ENCODE measurements at regions not wholly inside any gene's neighbourhood (a gene's known extent, or its start where the extent isn't known, plus 50 kb on each side); places are given as distances from the start of the nearest gene placed in this dataset.
A peak's percentile ranks its signal among the peaks of the same experiment; 100 is the strongest.

DNA sequence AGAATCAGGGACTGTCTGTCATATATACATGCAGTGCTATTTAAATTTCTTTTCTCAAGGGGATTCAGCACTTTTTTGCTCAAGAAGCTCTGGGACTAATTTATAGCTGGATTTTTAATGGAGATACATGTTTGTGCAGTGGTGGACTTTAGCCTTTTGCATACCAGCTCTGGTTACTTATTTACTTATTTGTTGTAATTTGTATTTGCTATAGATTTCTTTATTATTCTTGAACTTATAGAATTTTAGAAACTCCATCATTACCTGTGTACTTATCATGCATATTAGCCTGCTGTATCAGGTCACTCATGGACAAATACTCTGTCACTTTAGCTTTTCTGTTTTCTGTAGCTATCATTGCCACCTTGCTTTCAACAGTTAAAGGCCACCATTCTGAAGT is 1296.9 kb upstream of the TMPRSS15 start:
- DNase-seq: no peak

DNA sequence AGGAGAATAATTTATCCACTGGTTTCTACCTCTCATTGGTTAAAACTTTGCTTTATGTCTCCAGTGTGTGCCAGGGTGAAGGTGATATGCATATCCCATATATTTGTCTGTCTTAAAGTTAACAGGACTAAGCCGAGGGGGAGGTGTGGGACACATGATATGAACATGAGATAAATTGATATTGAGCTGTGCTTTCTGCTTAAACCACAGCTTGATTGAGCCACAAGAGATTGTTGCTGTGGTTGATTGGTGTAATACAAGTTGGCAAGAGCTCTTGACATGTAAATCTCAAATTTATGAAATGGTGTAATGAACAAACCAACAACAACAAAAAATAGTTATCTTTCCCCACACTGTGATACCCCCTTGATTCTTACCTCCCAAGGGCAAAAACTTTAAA is 1295.5 kb upstream of the NCAM2 start:
- no peak for DNase-seq

DNA sequence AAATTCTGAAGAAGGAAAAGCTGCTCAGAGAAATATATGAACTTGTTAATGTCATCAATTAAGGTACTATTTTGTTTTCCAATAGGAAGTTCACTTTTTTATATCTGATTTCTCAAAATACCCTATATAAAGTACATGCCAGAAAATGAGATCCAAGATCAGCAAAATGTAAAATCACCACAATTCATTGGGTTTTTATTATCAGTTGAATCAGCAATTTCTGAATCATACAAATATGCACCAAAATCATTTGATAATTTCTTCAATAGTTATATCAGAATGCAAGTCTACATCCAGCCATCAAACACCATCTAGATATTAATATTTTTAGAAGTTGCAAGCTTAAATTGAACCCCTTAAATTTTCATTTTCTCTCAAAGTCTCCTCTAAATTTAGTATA is 1293.4 kb upstream of the NCAM2 start:
- no peak for DNase-seq

DNA sequence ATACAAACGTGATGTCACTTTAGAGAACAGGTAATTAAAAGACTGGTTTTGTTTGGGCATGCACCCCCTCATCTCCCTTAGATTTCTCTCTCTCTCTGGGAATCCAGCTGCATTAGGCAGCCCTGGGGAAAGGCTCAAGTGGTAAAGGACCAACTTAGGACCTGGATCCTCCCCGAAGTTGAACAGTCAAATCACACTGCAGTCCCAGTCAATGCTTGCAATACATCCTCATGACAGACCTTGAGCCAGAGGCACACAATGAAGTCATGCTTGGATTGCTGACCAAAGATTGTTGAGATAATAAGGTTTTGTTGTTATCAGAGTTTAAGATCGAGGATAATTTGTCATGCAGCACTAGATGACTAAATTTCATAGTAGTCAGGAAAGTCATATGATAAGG is 1285.8 kb upstream of the NCAM2 start:
- DNase-seq: no peak

DNA sequence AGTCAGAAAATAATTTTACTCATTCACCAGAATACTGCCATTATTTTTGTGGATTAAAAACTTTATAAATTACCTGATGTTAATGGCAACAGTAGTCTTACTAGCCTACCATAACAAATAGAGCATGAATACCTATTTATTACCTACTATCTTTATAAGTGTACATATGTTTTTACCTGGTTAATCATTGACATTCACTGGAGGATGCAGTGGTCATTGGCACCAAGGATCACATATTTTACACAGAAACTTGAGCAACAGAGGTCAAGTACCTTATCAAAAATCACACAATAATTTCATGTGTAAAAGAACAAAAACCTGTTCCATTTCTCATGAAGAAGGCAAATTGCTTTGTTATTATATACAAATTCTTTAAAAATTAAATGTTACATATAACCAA is 1284.9 kb upstream of the NCAM2 start:
- no peak for DNase-seq

DNA sequence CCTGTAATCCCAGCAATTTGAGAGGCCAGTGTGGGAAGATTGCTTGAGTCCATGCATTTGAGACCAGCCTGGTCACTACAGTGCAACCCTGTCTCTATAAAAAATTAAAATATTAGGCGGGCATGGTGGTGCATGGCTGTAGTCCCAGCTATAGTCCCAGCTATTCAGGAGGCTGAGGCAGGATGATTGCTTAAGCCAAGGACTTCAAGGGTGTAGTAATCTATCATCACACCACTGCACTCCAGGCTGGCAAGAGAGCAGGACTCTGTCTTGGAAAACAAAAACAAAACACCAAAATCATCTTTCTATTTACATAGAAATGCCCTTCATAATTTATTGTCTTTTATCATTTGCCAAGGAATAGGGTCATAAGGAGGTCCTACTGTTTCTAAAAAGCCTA is 1274.1 kb upstream of the NCAM2 start:
- DNase-seq: no peak

DNA sequence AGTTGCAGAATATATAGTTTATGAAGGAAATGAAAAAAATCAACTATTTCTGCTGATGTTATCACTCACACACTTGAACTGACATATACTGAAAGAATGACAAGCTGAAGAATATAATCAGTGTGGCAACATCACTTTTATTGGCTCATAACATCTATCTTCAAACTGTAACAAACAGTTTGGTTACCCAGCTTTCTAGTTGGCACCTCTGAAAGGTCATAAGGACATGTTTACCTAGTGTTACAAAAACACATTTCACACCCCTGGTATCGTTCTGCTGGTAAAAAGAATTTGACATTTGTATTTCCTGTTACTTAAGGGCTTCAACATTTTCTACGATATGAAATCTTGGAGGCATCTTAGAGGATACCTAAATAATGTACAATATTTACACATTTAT is 1267.0 kb upstream of the NCAM2 start:
- no peak for DNase-seq

DNA sequence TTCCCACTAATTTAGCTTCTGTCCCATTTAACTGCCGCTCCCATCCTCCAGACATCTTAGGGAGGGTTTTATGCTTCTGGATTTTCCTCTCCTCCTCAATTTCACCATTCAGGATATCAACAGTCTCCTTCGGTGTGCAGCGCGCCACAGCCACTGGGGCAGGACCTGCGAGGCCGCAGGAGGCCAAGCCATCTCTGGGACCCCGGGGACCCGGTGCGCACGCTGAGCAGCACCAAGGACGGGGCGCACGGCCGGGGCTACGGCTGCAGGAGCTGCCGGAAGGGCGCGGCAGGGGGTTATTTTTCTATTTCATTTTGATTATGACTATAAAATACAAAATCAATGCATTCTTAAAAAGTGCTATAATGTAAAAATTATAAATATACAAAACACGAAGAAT is 1238.4 kb upstream of the NCAM2 start:
- DNase-seq: no peak

DNA sequence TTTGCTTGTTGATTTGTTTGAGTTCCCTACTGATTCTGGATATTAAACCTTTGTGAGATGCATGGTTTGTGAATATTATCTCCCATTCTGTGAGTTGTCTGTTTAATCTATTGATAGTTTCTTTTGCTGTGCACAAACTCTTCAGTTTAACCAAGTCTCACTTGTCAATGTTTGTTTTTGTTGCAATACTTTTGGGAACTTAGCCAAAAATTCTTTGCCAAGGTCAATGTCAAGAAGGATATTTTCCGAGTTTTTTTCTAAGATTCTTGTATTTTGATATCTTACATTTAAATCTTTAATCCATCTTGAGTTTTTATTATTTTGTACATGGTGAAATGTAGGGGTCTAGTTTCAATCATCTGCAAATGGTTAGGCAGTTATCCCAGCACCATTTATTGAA is 1230.7 kb upstream of the NCAM2 start:
- no peak for DNase-seq

DNA sequence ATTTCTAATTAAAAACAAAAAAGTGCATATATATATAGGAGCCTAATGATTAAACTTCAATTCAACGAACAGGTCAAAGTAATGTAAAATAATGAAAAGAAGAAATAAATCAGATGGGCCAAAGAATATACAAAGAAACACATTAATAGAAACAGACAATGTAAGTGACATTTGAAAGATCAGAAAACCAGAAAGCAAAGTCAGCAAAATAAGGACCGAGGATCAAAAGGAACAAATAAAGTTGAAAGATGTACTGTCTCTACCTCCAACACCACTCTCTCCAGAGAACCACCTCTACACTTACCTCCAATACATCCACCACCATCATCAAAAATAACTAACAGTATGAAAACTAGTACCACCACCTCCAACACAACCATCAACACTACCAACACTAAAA is 1226.3 kb upstream of the NCAM2 start:
- DNase-seq: no peak

DNA sequence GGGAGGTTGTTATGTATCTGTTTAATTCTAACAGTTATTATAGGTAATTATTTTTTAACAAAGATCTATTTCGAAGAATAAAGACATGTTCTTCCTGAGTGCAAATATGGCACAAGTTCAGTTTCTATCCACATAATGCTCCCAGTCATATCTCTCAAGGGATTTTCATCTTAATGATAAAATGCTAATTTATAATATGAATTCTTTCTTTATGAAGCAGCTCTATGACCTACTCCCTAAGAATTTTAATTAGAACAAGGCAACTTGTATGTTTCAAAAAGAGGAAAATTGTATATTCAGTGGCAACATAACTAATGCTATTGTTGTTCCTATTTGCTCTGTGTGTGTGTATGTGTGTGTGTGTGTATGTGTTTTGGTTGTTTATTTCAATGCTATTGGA is 1222.1 kb upstream of the NCAM2 start:
- DNase-seq: no peak

DNA sequence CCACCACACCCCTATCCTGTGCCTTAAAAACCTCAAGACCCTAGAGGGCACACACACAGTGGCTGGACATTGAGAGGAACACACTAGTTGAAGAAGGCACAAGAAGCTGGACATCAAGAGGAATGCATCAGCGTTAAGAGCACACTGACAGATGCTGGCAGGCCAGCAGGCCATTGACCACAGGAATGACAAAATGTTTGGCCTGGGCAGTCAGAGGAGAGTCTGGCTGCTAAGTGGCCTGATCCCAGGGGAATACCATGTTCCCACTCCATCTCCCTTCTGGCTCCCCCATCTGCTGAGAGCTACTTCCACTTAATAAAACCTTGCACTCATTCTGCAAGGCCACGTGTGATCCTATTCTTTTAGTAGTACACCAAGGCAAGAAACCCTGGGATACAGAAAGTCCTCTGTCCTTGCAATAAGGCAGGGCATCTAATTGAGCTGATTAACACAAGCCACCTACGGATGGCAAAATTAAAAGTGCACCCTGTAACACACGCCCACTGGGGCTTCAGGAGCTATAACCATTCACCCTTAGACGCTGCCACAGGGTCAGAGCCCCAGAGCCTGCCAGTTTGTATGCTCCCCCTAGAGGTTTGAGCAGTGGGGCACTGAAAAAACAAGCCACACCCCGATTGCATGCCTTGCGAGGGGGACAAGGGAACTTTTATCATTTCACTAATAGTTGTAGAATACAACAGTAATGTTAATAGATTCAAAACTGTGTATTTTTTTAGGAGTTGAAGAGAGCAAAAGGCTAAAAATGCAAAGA is 1216.1 kb upstream of the NCAM2 start:
- DNase-seq: no peak

DNA sequence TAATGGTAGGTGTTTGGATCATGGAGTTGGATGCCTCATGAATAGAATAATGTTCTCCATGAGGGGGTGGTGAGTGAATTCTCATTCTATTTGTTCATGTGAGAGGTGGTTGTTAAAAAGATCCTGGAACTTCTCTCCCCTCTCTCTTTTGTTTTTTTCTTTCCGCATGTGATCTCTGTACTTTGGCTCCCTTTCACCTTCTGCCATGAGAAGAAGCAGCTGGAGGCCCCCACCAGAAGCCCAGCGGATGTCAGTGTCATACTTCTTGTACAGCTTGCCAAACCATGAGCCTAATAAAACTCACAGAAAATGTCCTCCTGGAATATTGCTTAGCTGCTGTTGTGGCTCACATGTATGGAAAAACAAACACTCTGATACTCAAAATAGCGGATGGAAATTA is 1212.3 kb upstream of the NCAM2 start:
- no peak for DNase-seq

DNA sequence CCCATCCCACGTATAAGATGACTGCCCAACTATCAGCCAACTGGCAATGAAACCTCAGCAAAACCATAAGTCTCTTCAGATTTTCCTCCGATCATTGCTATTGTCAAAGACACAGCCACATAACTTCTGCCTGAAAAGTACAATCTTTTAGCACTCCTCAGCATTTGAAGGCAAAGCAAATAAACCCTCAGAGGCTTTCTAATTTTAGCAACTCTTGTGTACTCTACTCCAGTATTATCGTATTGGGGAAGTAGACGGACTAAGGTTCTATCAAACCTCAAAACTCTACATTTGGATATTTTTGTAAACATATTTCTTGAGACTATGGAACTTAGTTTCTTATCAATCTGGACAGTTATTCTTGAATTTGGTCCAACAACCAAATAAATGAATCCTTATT is 1206.2 kb upstream of the NCAM2 start:
- no peak for DNase-seq

DNA sequence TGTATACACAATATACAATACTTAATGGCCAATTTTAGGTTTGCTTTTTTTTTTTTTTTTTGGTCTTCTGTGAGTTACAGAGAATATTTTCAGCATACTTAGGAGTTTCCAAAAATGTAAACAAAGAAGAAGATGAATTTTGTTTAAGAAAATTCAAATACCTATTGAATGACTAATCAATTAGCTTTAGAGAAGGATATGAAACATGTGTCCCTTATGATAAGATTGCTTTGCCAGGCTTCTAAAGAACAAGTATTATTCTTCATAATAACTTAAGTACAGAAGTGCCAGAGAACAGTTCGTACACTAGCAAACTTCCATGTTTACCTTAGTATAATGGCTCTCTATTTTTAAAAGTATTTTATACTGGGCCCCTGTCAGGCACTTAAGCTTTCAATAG is 1191.0 kb upstream of the NCAM2 start:
- no peak for DNase-seq

DNA sequence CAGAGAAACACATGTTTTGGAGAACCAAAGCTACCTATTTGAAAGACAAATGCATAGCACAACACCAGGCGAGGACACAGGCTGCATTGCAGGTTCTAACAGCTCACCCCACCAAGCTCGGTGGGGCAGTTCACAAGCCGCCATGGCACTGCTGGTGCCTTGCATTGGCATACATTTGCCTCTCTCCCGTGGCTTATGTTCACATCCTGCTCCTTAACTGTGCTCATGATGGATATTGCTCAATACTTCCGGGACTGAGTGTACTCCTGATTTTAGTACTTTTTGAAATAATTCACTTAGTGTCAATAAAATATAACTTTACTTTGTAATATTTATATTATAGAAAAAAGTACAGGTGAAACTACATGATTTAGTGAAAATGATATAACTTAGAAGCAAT is 1187.4 kb upstream of the NCAM2 start:
- DNase-seq: no peak

DNA sequence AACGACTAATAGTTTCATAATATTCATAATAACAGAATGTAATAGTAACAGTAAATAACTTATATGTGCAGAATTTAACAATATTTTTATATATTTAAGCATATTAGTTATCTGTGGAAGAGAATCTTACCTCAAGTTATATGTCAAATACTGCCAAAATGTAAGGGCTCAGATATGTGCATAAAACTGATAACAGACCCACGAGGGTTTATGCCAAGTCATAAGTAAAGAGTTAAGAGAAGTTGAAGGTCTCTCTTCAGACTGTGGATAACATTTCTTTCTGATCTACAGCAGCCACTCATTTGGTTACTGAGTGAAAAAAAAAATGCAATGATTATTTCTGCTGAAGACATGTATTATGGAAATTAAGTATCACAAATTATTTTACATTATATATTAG is 1167.8 kb upstream of the NCAM2 start:
- DNase-seq: no peak

DNA sequence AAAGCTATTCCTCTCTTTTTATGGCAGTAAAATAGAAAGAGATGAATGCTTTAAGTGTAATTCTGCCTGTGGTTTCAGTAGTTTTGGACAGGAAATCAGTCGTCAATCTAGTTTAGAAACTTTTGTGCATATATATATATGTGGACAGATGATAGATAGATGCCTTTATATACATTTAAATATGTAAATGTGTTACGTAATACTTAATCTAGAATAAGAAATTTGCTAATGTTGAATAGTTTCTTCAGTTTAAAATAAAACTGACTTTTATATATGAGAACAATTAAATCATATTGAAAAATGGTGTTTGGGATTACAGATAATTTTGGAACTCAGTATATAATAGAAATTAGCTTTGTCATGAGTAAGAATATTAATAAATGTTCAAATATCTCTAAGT is 1165.7 kb upstream of the NCAM2 start:
- DNase-seq: no peak

DNA sequence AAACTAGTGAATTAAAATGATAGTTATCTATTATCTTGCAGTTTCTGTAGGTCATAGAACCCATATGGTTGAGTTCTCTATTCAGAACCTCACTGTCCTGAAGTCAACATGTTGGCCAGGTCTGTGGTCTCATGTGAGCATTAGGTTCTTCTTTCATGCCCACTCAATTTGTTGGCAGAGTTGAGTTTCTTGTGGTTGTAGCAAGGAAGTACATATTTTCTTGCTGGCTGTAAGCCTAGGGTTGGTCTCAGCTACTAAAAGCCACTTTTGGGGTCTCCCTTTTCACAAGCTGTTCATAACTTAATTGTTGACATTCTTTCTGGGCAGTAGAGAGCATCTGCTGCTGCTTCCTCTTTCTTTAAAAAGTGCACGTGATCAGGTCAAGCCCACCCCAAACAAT is 1165.1 kb upstream of the NCAM2 start:
- no peak for DNase-seq

DNA sequence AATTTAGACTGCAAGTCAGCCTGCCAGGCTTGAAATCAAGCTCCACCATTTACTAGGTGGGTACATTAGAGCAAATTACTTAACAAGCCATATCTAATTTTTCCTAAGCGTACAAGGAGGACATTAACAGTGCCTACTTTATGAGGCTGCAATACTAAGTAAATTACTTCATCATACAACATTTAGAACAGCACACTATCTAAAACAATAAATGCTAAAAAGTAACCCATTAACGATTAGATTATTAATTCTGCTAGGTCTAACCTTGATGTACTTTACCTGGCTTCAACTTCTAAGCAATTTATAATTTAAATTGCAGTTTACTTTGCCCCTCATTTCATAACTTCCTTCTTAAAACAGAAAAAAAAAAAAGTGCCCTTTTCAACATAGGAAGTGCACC is 1155.6 kb upstream of the NCAM2 start:
- no peak for DNase-seq

DNA sequence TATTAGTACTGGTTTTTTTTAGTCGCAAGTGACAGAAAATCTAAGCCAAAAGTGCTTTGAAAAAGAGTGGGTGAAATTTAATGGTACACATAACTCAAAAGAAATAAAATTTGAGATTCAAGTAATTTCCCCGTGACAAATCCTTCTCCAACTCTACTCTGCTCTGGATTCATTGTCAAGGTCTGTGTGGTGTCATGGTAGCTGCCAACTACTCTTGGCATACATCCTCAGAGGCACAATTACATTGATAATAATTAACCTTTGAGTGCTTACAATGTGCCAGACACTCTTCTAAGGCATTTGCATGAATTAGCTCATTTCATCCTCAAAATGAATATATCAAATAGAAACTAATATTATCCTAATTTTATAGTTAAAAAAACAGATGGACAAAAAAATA is 1153.9 kb upstream of the NCAM2 start:
- no peak for DNase-seq

DNA sequence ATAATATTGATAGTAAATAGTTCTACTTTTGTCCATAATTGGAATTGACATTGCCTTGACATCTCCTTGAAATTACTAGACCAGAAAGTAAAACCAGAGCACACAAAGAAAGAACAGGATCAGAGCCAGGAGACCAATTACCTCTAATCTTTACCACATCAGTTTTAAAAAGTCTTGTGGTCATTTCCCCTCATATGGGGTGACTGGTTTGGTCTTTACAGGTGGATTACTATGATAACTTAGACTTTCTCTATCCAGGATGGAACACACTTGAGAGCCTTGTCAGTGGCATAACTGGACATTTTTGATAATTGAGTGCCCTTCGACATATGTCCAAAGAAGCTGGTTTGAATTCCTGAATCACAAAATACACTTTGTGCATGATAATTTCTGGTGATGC is 1148.1 kb upstream of the NCAM2 start:
- DNase-seq: no peak

DNA sequence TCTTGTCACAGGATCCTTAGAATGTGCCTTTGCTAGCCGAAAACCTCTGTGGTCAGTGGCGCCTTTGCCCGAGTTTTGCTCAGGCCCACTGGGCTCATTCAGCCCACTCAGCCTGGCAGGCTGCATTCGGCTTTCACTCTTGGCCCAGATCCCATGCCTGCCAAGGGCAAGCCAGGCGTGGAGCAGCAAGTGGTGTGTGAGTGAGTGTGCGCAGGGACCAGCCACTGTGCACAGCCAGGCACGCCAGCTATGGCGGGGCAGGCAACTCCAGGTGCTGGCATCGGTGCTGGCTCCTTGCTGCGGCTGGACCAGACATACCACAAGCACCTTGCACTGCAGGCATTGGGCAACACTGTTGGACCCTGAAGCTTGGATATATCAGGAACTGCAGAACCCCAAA is 1145.1 kb upstream of the NCAM2 start:
- no peak for DNase-seq

DNA sequence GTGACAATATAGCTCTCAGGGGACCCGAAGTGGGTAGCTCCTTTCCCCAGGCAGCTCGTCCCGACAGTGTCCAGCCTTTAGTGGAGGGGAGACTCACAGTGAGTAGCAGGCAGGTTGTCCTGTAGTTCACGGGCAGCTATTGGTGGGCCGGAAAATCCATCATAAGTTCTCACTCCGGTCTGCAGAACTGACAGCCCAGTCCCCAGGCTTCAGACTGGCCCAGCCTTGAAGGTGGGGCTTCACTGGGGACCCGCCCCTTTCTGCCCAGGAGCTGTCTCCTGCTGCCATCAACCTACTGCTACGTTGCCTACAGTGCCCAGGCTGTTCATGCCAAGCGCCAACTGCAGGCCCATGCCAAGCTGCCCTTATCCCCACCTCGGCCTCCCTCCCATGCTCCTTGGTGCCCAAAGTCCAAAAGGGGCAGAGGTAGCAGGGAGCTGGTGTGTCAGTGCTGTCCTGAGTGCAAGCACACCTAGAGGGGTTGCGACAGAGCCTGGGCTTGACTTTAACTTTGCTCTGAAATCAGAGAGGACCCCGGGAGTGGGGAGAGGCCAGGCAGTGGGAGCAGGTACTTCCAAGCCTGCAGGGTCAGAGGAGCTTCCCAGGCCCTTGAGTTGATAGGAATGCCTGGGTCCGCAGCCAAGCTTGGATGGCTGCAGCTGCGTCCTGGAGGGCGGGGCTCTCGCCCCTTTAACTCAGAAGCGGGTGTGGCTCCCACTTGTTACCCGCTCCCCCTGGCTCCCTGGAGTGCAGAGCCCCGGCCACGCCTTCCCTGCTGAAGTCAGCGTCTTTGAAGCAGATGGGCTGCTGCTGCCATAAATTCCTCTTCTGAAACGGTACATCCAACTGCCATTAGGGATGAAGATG is 1144.3 kb upstream of the NCAM2 start:
- DNase-seq: peak; percentile 5
